Neural progenitor cell (in vitro differentiated cells): ENCODE measurements at regions not wholly inside any gene's neighbourhood (a gene's known extent, or its start where the extent isn't known, plus 50 kb on each side); places are given as distances from the start of the nearest gene placed in this dataset.

Experiments used
- DNase-seq: peaks from one replicate; pipeline ENCODE4 v3.0.0-alpha.2; 2016; ENCODE audit warnings: low spot score
- H2AFZ ChIP-seq: fragments of 200-600 bp; sonication (generic); replicated peaks from 2 replicates; pipeline ENCODE4 v1.6.1; 2016; ENCODE audit warnings: antibody characterized with exemption
- H3F3A ChIP-seq: fragments of 200-600 bp; sonication (generic); 2 replicates; pipeline ENCODE4 v1.6.1; 2016; ENCODE audit warnings: antibody characterized with exemption, low read depth
- H3K27ac ChIP-seq: fragments of 200-600 bp; sonication (generic); 2 replicates; pipeline ENCODE4 v1.5.1; 2016; ENCODE audit warnings: mild to moderate bottlenecking
- H3K27me3 ChIP-seq: fragments of 200-600 bp; sonication (generic); 2 replicates; pipeline ENCODE4 v1.6.1; 2016; ENCODE audit warnings: mild to moderate bottlenecking, moderate library complexity
- H3K36me3 ChIP-seq: fragments of 200-600 bp; sonication (generic); 2 replicates; pipeline ENCODE4 v1.5.1; 2016
- H3K4me1 ChIP-seq: fragments of 200-600 bp; sonication (generic); 2 replicates; pipeline ENCODE4 v1.6.1; 2016; ENCODE audit warnings: mixed run types
- H3K4me2 ChIP-seq: fragments of 200-600 bp; sonication (generic); 2 replicates; pipeline ENCODE4 v1.6.1; 2016
- H3K4me3 ChIP-seq: fragments of 200-600 bp; sonication (generic); 2 replicates; pipeline ENCODE4 v1.5.1; 2016
- H3K79me2 ChIP-seq: fragments of 200-600 bp; sonication (generic); 2 replicates; pipeline ENCODE4 v1.6.1; 2016; ENCODE audit warnings: low read depth
- H3K9ac ChIP-seq: fragments of 200-600 bp; sonication (generic); 2 replicates; pipeline ENCODE4 v1.6.1; 2016
- H3K9me3 ChIP-seq: fragments of 200-600 bp; sonication (generic); 2 replicates; pipeline ENCODE4 v1.5.1; 2016; ENCODE audit warnings: low read depth
- H4K20me1 ChIP-seq: fragments of 200-600 bp; sonication (generic); 2 replicates; pipeline ENCODE4 v1.6.1; 2016; ENCODE audit warnings: low read depth
- H3K27ac Mint-ChIP-seq: 3 replicates; pipeline ENCODE4 v1.8.0; 2021; ENCODE audit warnings: mixed read lengths
- H3K27me3 Mint-ChIP-seq: 2 replicates; pipeline ENCODE4 v1.8.0; 2022; ENCODE audit warnings: low read depth, mild to moderate bottlenecking, inconsistent platforms, moderate library complexity, mixed read lengths; ENCODE audit not compliant: insufficient read depth
- H3K36me3 Mint-ChIP-seq: 3 replicates; pipeline ENCODE4 v1.8.0; 2021; ENCODE audit warnings: mixed read lengths
- H3K4me1 Mint-ChIP-seq: 3 replicates; pipeline ENCODE4 v1.8.0; 2021; ENCODE audit warnings: mixed read lengths
- H3K4me3 Mint-ChIP-seq: 3 replicates; pipeline ENCODE4 v1.8.0; 2021; ENCODE audit warnings: mild to moderate bottlenecking, moderate library complexity, mixed read lengths
- H3K9me3 Mint-ChIP-seq: 3 replicates; pipeline ENCODE4 v1.8.0; 2020; ENCODE audit warnings: mixed read lengths
- EZH2 ChIP-seq: fragments of 200-600 bp; sonication (generic); IDR thresholded peaks from 2 replicates; pipeline ENCODE4 v1.6.1; 2017; ENCODE audit warnings: antibody characterized with exemption, mild to moderate bottlenecking, moderate library complexity
- EZH2phosphoT487 ChIP-seq: fragments of 200-600 bp; sonication (generic); IDR thresholded peaks from 2 replicates; pipeline ENCODE4 v1.6.1; 2017; ENCODE audit warnings: antibody characterized with exemption
- TF ChIP-seq, protein P1 (sequence below): fragments of 200-600 bp; sonication (generic); IDR thresholded peaks from 2 replicates; pipeline ENCODE4 v1.5.1; 2017; ENCODE audit warnings: antibody characterized with exemption, mild to moderate bottlenecking

DNA sequence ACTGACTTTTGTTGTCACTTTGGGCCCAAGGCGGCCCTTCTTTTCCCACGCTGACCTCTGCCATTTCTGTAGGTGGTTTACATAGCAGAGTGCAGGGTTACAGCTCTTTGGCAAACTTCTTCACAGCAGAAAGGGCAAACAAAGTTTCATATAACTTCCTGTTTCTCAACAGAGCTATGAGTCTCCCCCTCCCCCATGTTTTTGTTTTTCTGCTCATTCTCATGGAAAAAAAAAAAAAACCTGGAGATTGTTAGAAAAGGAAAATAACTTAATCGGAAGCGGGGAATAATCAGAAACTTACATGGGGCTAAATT is 342.0 kb upstream of the NR2F2 start:
- H3F3A ChIP-seq, result no peaks in the 10 kb centered on the region
- Mint-ChIP-seq H3K4me3 (no peak overlapping the region), H3K9me3 (no peaks in the 10 kb centered on the region), H3K4me1 (peaks cover 34% of the 10 kb centered on the region), H3K27me3 (peaks cover 2% of the 10 kb centered on the region), H3K36me3 (no peaks in the 10 kb centered on the region), H3K27ac (no peak overlapping the region)
- no peak for DNase-seq
- H3K36me3 ChIP-seq, result no peaks in the 10 kb centered on the region
- no peak overlapping the region for H3K4me3 ChIP-seq
- no peaks in the 10 kb centered on the region for H3K79me2 ChIP-seq
- no peak overlapping the region for H3K27ac ChIP-seq
- no peaks in the 10 kb centered on the region for H4K20me1 ChIP-seq
- H3K4me1 ChIP-seq, result peaks cover 7% of the 10 kb centered on the region
- H3K9ac ChIP-seq, result no peak overlapping the region
- TF ChIP-seq EZH2 (no peak), EZH2phosphoT487 (no peak)
- TF ChIP-seq, protein P1, sequence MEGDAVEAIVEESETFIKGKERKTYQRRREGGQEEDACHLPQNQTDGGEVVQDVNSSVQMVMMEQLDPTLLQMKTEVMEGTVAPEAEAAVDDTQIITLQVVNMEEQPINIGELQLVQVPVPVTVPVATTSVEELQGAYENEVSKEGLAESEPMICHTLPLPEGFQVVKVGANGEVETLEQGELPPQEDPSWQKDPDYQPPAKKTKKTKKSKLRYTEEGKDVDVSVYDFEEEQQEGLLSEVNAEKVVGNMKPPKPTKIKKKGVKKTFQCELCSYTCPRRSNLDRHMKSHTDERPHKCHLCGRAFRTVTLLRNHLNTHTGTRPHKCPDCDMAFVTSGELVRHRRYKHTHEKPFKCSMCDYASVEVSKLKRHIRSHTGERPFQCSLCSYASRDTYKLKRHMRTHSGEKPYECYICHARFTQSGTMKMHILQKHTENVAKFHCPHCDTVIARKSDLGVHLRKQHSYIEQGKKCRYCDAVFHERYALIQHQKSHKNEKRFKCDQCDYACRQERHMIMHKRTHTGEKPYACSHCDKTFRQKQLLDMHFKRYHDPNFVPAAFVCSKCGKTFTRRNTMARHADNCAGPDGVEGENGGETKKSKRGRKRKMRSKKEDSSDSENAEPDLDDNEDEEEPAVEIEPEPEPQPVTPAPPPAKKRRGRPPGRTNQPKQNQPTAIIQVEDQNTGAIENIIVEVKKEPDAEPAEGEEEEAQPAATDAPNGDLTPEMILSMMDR, result no peak
- no peaks in the 10 kb centered on the region for H3K27me3 ChIP-seq
- H2AFZ ChIP-seq, result peak overlapping the region; percentile 32
- no peak overlapping the region for H3K4me2 ChIP-seq
- no peaks in the 10 kb centered on the region for H3K9me3 ChIP-seq

DNA sequence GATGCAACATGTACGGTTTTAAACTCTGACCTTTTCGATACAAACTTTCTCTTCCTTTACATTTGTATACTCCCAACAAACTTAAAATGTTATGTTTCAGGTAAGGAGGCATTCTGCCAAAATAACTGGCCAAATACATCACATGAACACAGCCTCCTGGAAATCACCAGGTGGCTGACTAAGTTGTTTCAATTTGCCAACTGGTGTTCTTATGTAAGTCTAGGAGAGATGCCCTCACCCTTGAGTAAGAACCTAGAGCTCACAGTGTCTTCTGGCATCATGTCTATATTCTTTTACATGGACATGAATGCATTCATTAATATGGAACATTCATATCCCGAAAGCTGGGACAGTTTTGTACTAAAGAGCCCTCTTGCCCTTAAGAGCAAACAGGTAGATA is 341.1 kb upstream of the NR2F2 start:
- H2AFZ ChIP-seq, result no peak overlapping the region
- H3K27me3 Mint-ChIP-seq, result peaks cover 2% of the 10 kb centered on the region
- H3K9ac ChIP-seq, result no peak overlapping the region
- H3K27ac Mint-ChIP-seq, result no peak overlapping the region
- H3K4me3 ChIP-seq, result no peak overlapping the region
- H3K9me3 Mint-ChIP-seq, result no peaks in the 10 kb centered on the region
- H3K4me1 ChIP-seq, result peaks cover 7% of the 10 kb centered on the region
- no peaks in the 10 kb centered on the region for H3K9me3 ChIP-seq
- no peaks in the 10 kb centered on the region for H3F3A ChIP-seq
- TF ChIP-seq EZH2 (no peak), EZH2phosphoT487 (no peak)
- TF ChIP-seq, protein P1, result no peak
- no peaks in the 10 kb centered on the region for H3K36me3 ChIP-seq
- no peak for DNase-seq
- H3K4me2 ChIP-seq, result no peak overlapping the region
- H3K4me1 Mint-ChIP-seq, result peaks cover 34% of the 10 kb centered on the region
- H3K4me3 Mint-ChIP-seq, result no peak overlapping the region
- H4K20me1 ChIP-seq, result no peaks in the 10 kb centered on the region
- H3K27me3 ChIP-seq, result no peaks in the 10 kb centered on the region
- H3K27ac ChIP-seq, result no peak overlapping the region
- no peaks in the 10 kb centered on the region for H3K79me2 ChIP-seq
- no peaks in the 10 kb centered on the region for H3K36me3 Mint-ChIP-seq

DNA sequence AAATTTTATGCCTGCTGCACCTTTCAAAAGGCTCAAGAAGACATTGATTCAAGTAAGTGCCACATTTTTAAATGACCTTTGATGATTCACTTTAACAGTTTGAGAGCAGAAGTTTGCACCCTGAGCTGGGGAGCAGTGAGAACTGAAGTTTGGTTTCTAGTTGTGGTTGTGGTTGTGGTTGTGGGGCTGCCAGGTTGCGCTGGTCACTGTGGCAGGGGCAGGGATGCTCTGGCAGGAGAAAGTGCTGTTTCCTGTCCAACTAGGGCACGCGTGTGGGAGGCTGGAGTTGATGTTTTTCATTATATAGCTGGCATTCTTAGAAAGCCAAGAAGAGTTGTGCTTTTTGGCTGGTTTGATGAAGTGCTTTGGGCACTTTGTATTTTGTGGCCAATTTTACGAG is 339.7 kb upstream of the NR2F2 start:
- Mint-ChIP-seq H3K27ac (peak overlapping the region; percentile 57), H3K9me3 (no peaks in the 10 kb centered on the region), H3K4me3 (no peak overlapping the region), H3K36me3 (no peaks in the 10 kb centered on the region), H3K27me3 (peaks cover 2% of the 10 kb centered on the region), H3K4me1 (peaks cover 46% of the 10 kb centered on the region)
- no peaks in the 10 kb centered on the region for H4K20me1 ChIP-seq
- no peak overlapping the region for H3K27ac ChIP-seq
- no peak overlapping the region for H3K9ac ChIP-seq
- H3F3A ChIP-seq, result no peaks in the 10 kb centered on the region
- H3K36me3 ChIP-seq, result no peaks in the 10 kb centered on the region
- peaks cover 12% of the 10 kb centered on the region for H3K4me1 ChIP-seq
- no peak overlapping the region for H3K4me2 ChIP-seq
- H3K27me3 ChIP-seq, result no peaks in the 10 kb centered on the region
- no peaks in the 10 kb centered on the region for H3K79me2 ChIP-seq
- no peak for TF ChIP-seq EZH2
- TF ChIP-seq EZH2phosphoT487, result no peak
- TF ChIP-seq, protein P1, result no peak
- H3K4me3 ChIP-seq, result no peak overlapping the region
- H3K9me3 ChIP-seq, result no peaks in the 10 kb centered on the region
- no peak overlapping the region for H2AFZ ChIP-seq
- DNase-seq, result no peak

DNA sequence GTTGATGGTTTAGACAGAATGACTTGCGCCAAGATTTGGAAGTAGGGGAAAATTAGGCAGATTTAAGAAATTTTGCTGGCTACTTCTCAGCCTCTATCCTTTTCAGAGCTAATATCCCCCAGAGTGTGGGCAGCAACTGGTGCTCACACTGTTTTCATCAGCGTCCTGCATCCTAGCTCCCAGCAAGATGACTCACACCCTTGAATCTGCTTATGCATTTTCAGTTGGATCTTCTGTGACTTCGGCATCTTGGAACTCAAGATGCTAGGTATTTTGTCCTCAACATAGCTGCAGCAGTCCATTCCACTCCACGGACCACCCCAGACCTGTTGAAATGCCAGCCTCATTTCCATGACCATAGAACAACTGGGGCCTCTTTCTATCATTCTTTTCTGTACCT is 336.1 kb upstream of the NR2F2 start:
- Histone ChIP-seq H3K4me3 (no peak overlapping the region), H4K20me1 (no peaks in the 10 kb centered on the region), H3K27me3 (no peaks in the 10 kb centered on the region), H3K9me3 (no peaks in the 10 kb centered on the region), H3K79me2 (no peaks in the 10 kb centered on the region), H3K4me1 (peaks cover 18% of the 10 kb centered on the region), H3K9ac (no peak overlapping the region), H3F3A (no peaks in the 10 kb centered on the region), H3K36me3 (no peaks in the 10 kb centered on the region), H2AFZ (no peak overlapping the region), H3K4me2 (no peak overlapping the region), H3K27ac (no peak overlapping the region)
- peaks cover 2% of the 10 kb centered on the region for H3K27me3 Mint-ChIP-seq
- TF ChIP-seq EZH2, result no peak
- TF ChIP-seq EZH2phosphoT487, result no peak
- TF ChIP-seq, protein P1, result no peak
- no peaks in the 10 kb centered on the region for H3K9me3 Mint-ChIP-seq
- no peak for DNase-seq
- no peak overlapping the region for H3K4me3 Mint-ChIP-seq
- no peak overlapping the region for H3K27ac Mint-ChIP-seq
- H3K4me1 Mint-ChIP-seq, result peaks cover 41% of the 10 kb centered on the region
- H3K36me3 Mint-ChIP-seq, result no peaks in the 10 kb centered on the region
